ENCODE measurements at regions not wholly inside any gene's neighbourhood (a gene's known extent, or its start where the extent isn't known, plus 50 kb on each side); places are given as distances from the start of the nearest gene placed in this dataset.

- DNase-seq (ENCODE audit: insufficient read length, low spot score) (no peak), FAIRE-seq (no peak)
- TF ChIP-seq POLR2A (IDR thresholded peaks at IDR 0.05; ENCODE audit: low read depth, low read length): no peak
Measured at GRCh38 chr11:103649401-103649895, 387.0 kb upstream of the DDI1 start.

GRCh38 chr11:103650330-103650729, 386.1 kb upstream of the DDI1 start:
- FAIRE-seq: no peak
- TF ChIP-seq POLR2A (IDR thresholded peaks at IDR 0.05; ENCODE audit: low read depth, low read length): no peak
- no peak for DNase-seq (ENCODE audit: insufficient read length, low spot score)

DNA sequence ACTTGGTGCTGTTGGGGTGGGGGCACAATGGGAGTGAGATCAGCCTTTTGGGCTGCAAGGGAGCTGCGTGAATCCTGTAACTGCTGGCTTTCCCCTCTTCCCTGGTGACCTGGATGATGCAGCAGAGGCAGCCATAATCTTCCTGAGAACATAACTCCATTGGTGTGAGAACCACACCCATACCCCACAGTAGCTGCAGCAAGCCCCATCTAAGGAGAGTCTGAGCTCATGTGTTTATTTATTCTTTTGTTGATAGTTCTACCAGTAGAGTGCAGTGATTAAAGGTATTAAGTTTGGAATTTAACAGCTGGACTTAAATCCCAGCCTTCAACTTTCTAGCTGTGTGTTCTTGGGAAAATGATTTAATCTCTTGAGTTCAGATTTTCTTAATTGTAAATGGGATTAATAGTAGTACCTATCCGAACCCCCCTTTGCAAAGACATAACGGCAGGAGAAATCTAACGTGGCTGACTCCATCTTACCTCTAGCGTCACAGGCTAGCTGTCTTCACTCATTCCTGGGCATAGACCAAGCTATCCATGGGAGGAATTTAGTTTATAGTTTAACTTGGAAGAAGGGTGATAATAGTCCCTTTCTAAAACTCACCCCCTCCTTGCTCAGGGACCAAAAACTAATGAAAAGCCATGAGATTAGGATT, 385.0 kb upstream of the DDI1 start:
- TF ChIP-seq POLR2A (IDR thresholded peaks at IDR 0.05; ENCODE audit: low read depth, low read length): no peak
- no peak for DNase-seq (ENCODE audit: insufficient read length, low spot score)
- FAIRE-seq: no peak

- no peak for DNase-seq (ENCODE audit: insufficient read length, low spot score)
- TF ChIP-seq POLR2A (IDR thresholded peaks at IDR 0.05; ENCODE audit: low read depth, low read length): no peak
- FAIRE-seq: no peak
Measured at GRCh38 chr11:103652013-103652412, 384.4 kb upstream of the DDI1 start.

GRCh38 chr11:103656382-103656781, 380.1 kb upstream of the DDI1 start:
- TF ChIP-seq POLR2A (IDR thresholded peaks at IDR 0.05; ENCODE audit: low read depth, low read length): no peak
- no peak for DNase-seq (ENCODE audit: insufficient read length, low spot score)
- no peak for FAIRE-seq

- no peak for TF ChIP-seq POLR2A (IDR thresholded peaks at IDR 0.05; ENCODE audit: low read depth, low read length)
- FAIRE-seq (no peak), DNase-seq (ENCODE audit: insufficient read length, low spot score) (no peak)
Measured at GRCh38 chr11:103659206-103659618, 377.2 kb upstream of the DDI1 start.

DNA sequence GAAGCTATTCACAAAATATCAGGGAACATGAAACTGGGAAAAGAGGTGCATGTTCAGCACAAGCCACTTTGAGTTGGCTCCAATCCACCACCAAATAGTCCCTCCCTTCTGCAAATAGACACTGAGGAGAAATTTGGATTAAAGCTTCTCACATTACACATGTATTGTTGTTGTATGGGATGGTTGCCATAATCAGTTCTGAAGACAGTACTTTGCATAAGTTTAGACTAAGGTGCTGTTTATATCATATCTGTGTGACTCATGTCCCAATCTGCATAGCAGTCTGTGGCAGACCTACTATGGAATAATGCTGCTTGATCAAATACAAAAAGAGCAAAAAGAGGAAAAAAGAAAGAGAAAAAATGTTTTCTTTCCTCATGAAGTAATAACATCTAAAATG, 376.7 kb upstream of the DDI1 start:
- DNase-seq (ENCODE audit: insufficient read length, low spot score) (no peak), FAIRE-seq (no peak)
- TF ChIP-seq POLR2A (IDR thresholded peaks at IDR 0.05; ENCODE audit: low read depth, low read length): no peak

DNA sequence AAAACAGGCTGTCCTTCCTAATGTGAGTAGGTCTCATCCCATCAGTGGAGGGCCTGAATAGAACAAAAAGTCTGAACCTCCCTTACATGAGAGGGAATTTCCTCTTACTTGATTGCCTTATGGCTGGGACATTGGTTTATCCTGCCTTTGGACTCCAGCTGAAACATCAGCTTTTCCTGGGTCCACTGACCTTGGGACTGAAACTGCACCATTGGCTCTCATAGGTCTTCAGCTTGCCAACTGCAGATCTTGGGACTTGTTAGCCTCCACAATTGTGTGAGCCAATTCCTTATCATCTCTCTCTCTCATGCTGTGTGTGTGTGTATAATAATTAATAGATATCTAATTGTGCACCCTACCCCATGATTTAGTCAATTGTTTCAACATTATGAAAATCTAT, 375.3 kb upstream of the DDI1 start:
- TF ChIP-seq POLR2A (IDR thresholded peaks at IDR 0.05; ENCODE audit: low read depth, low read length): no peak
- no peak for DNase-seq (ENCODE audit: insufficient read length, low spot score)
- no peak for FAIRE-seq

GRCh38 chr11:103661991-103662390, 374.4 kb upstream of the DDI1 start:
- no peak for DNase-seq (ENCODE audit: insufficient read length, low spot score)
- TF ChIP-seq POLR2A (IDR thresholded peaks at IDR 0.05; ENCODE audit: low read depth, low read length): no peak
- no peak for FAIRE-seq

DNA sequence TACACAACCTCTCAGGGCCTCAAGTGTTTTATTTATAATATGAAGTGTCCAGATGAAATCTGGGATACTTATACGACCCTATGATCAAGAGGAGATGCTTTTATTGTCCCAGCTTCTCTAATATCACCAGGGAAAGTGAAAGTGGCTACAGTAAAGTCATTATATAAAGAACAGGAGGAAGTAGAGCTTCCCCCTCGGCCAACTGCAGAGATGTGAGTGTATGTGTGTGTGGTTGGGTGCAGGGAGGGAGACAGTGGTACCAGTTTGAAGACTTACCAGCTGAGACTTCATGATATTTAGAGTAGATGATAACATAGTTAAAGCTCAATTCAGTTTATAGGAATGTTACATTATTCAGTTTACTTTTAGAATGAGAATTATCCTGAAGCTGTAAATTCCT, 373.6 kb upstream of the DDI1 start:
- no peak for TF ChIP-seq POLR2A (IDR thresholded peaks at IDR 0.05; ENCODE audit: low read depth, low read length)
- FAIRE-seq (no peak), DNase-seq (ENCODE audit: insufficient read length, low spot score) (no peak)

DNA sequence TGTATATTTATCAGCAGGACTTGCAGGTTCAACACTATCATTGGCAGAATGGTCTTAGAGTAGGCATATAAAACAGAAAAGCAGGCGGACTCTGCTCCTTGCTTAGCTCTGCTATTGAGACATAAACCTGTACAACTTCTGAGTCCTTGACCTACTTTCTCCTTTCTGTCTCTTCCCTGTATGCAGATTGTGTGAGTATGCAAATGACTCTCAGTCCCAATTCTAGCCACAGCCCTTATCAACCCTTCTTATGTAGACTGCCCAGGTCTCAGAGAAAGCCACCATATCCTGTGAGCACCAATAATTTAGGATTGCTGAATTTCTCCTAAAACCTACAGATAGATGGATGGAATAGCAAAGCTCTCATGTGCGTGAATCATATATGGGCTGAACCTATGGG, 367.6 kb upstream of the DDI1 start:
- FAIRE-seq (no peak), DNase-seq (ENCODE audit: insufficient read length, low spot score) (no peak)
- no peak for TF ChIP-seq POLR2A (IDR thresholded peaks at IDR 0.05; ENCODE audit: low read depth, low read length)

DNA sequence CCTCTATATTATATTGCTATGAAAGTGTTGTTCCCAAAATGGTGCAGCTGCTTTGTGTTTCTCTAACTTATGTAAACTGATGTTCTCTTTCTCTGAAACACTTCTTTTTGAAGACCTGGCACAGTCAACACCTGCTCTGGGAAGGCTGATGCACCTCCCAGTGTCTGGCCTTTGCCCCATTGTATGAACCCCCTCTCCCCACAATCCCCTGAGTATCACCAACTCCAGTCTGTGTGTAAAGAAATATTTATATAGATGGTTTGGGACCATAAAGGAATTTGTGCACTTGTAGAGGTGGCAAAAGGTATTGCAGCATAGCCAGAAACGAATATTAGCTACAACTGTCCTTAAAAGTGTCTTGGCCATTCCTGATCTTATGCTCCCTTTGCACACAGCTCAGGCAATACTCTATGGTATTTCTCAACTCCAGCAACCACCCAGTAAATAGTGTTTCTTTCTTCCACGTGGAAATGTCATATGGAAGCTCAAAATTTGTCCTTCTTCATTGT, 365.2 kb upstream of the DDI1 start:
- DNase-seq (ENCODE audit: insufficient read length, low spot score) (no peak), FAIRE-seq (no peak)
- no peak for TF ChIP-seq POLR2A (IDR thresholded peaks at IDR 0.05; ENCODE audit: low read depth, low read length)

DNA sequence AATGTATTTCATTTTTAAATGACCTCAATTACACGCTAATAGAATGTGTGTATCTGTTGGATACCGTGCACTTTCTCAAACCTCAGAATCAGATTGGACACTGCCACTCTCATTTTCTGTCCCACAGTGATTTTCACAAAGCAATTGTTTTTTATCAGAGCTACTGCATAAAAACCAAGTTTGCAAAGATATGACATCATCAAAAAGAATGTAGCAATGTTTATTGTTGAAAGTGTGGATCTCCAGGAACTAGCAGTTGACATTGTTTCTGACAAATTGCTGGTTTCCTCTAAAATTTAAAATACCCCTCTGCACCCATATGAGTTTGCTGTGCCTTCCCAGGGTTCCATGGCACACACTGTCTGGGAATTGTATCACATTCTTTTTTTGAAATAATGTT, 362.7 kb upstream of the DDI1 start:
- TF ChIP-seq POLR2A (IDR thresholded peaks at IDR 0.05; ENCODE audit: low read depth, low read length): no peak
- no peak for FAIRE-seq
- no peak for DNase-seq (ENCODE audit: insufficient read length, low spot score)

GRCh38 chr11:103676413-103676812, 360.0 kb upstream of the DDI1 start:
- FAIRE-seq: no peak
- no peak for DNase-seq (ENCODE audit: insufficient read length, low spot score)
- TF ChIP-seq POLR2A (IDR thresholded peaks at IDR 0.05; ENCODE audit: low read depth, low read length): no peak

- no peak for TF ChIP-seq POLR2A (IDR thresholded peaks at IDR 0.05; ENCODE audit: low read depth, low read length)
- FAIRE-seq (no peak), DNase-seq (ENCODE audit: insufficient read length, low spot score) (no peak)
Measured at GRCh38 chr11:103680826-103681225, 355.6 kb upstream of the DDI1 start.
